GM12865 (cell line): ENCODE measurements at regions not wholly inside any gene's neighbourhood (a gene's known extent, or its start where the extent isn't known, plus 50 kb on each side); places are given as distances from the start of the nearest gene placed in this dataset.

Experiments used
- DNase-seq: peaks from one replicate; pipeline ENCODE4 v3.0.0; 2010; ENCODE audit warnings: low read depth
- H3K4me3 ChIP-seq: 2 replicates; pipeline ENCODE4 v1.5.1; 2011; ENCODE audit warnings: mild to moderate bottlenecking, low read depth, low read length, control low read depth
- TF ChIP-seq, protein P1 (sequence below): IDR thresholded peaks from 2 replicates; pipeline ENCODE4 v1.5.1; 2011; ENCODE audit warnings: low read length, control low read depth, low read depth, inconsistent platforms; ENCODE audit not compliant: insufficient read depth; ENCODE audit errors: missing control alignments

DNA sequence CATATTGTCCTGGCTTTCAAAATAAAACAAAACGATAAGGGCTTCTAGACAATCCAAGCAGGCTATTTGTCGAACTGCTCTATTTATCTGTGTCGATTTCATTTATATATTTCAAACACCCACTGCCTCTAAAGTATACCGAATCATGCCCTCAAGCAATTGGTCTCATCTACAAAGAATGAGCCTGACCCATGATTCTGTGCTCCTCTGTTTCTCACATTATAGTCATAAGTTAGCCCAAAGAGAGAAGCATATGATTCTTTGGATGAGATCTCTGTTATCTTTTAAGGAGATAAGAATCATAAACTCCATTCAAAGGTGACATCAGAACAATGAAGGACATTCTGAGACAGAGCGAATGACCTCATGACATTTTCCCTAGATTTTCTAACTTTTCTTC lies 191.1 kb downstream of the MAP2K6 start:
- TF ChIP-seq, protein P1, sequence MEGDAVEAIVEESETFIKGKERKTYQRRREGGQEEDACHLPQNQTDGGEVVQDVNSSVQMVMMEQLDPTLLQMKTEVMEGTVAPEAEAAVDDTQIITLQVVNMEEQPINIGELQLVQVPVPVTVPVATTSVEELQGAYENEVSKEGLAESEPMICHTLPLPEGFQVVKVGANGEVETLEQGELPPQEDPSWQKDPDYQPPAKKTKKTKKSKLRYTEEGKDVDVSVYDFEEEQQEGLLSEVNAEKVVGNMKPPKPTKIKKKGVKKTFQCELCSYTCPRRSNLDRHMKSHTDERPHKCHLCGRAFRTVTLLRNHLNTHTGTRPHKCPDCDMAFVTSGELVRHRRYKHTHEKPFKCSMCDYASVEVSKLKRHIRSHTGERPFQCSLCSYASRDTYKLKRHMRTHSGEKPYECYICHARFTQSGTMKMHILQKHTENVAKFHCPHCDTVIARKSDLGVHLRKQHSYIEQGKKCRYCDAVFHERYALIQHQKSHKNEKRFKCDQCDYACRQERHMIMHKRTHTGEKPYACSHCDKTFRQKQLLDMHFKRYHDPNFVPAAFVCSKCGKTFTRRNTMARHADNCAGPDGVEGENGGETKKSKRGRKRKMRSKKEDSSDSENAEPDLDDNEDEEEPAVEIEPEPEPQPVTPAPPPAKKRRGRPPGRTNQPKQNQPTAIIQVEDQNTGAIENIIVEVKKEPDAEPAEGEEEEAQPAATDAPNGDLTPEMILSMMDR: no peak
- H3K4me3 ChIP-seq: no peak overlapping the region
- DNase-seq: no peak

GRCh38 chr17:69606142-69606800 lies 191.8 kb downstream of the MAP2K6 start:
- DNase-seq: no peak
- H3K4me3 ChIP-seq: no peak overlapping the region
- TF ChIP-seq, protein P1: no peak

- H3K4me3 ChIP-seq: no peak overlapping the region
- TF ChIP-seq, protein P1: peak; percentile 75
- DNase-seq: peak; percentile 80
Observed at GRCh38 chr17:69607162-69607834, 192.8 kb downstream of the MAP2K6 start.

GRCh38 chr17:69608141-69608540 lies 193.6 kb downstream of the MAP2K6 start:
- DNase-seq: no peak
- TF ChIP-seq, protein P1: no peak
- no peak overlapping the region for H3K4me3 ChIP-seq

GRCh38 chr17:69608808-69609472 lies 194.4 kb downstream of the MAP2K6 start:
- TF ChIP-seq, protein P1: no peak
- no peak for DNase-seq
- no peak overlapping the region for H3K4me3 ChIP-seq

GRCh38 chr17:69609473-69610305 lies 195.2 kb downstream of the MAP2K6 start:
- H3K4me3 ChIP-seq: no peak overlapping the region
- TF ChIP-seq, protein P1: peak; percentile 45
- DNase-seq: peak; percentile 11
